Panc1 (cell line): ENCODE measurements at regions not wholly inside any gene's neighbourhood (a gene's known extent, or its start where the extent isn't known, plus 50 kb on each side); places are given as distances from the start of the nearest gene placed in this dataset.

Source experiments
- ATAC-seq: fragments of 200-7000 bp; cut with Tn5 transposase; 2 replicates; pipeline ENCODE4 v1.9.1; 2020; ENCODE audit warnings: mild to moderate bottlenecking, moderate library complexity
- BruUV-seq: library from RNA; stranded (reverse); fragments of 400-500 nt; replicated peaks from 2 replicates; lab custom pipeline; 2021; lab: Mats Ljungman, UMichigan
- CTCF ChIA-PET: fragments of 300-600 bp; sonication (Branson Sonifier 250); formaldehyde crosslinking; loops from one replicate; lab custom pipeline; 2022; ENCODE audit warnings: antibody characterized with exemption; lab: Charles Lee
- POLR2A ChIA-PET: fragments of 300-600 bp; sonication (Branson Sonifier 250); formaldehyde crosslinking; loops from one replicate; lab custom pipeline; 2022; ENCODE audit warnings: antibody characterized with exemption; lab: Charles Lee
- DNase-seq: peaks from one replicate; pipeline ENCODE4 v3.0.0-alpha.2; 2010; ENCODE audit warnings: low read depth, low spot score
- H3K27ac ChIP-seq: 2 replicates; pipeline ENCODE4 v1.5.1; 2011; ENCODE audit warnings: mild to moderate bottlenecking, low read length, inconsistent platforms
- H3K27me3 ChIP-seq: fragments of 200-500 bp; sonication (Bioruptor generic); 2 replicates; pipeline ENCODE4 v1.6.0; 2014; ENCODE audit warnings: low read length, inconsistent platforms; ENCODE audit not compliant: control insufficient read depth, insufficient read depth
- H3K36me3 ChIP-seq: fragments of 200-500 bp; sonication (Bioruptor generic); 2 replicates; pipeline ENCODE4 v1.5.1; 2014; ENCODE audit warnings: inconsistent platforms, mild to moderate bottlenecking, low read length, moderate library complexity; ENCODE audit not compliant: control insufficient read depth, insufficient read depth
- H3K4me1 ChIP-seq: 2 replicates; pipeline ENCODE4 v1.5.1; 2011; ENCODE audit warnings: inconsistent platforms, mild to moderate bottlenecking, low read length, moderate library complexity; ENCODE audit not compliant: control insufficient read depth, insufficient read depth
- H3K4me3 ChIP-seq, 2 experiments: 2 replicates each; pipeline ENCODE4 v1.5.1; 2011 to 2012; ENCODE audit warnings: low read depth in 2 of 2, low read length in 2 of 2, mild to moderate bottlenecking in 2 of 2, inconsistent platforms in 1 of 2, moderate library complexity in 1 of 2
- H3K9me3 ChIP-seq: fragments of 200-500 bp; sonication (Bioruptor generic); 2 replicates; pipeline ENCODE4 v1.5.1; 2014; ENCODE audit warnings: low read depth, mild to moderate bottlenecking, inconsistent platforms, low read length, moderate library complexity; ENCODE audit not compliant: control insufficient read depth, insufficient read depth
- POLR2AphosphoS5 ChIP-seq: IDR thresholded peaks from 2 replicates; pipeline ENCODE4 v1.6.1; 2012; ENCODE audit warnings: mild to moderate bottlenecking, low read depth, low read length, moderate library complexity
- SIN3A ChIP-seq: IDR thresholded peaks from 2 replicates; pipeline ENCODE4 v1.6.1; 2012; ENCODE audit warnings: low read depth, mild to moderate bottlenecking, low read length, moderate library complexity, borderline replicate concordance; ENCODE audit not compliant: insufficient read depth
- TCF7L2 ChIP-seq: IDR thresholded peaks from 2 replicates; pipeline ENCODE4 v1.6.1; 2011; ENCODE audit warnings: mild to moderate bottlenecking, low read depth, low read length, inconsistent platforms
- in situ Hi-C: cut with HindIII; loops from 2 replicates; pipeline ENCODE4 v1.10.0; 2016; ENCODE audit warnings: low sequenced_read_pairs, low pct_unique_long_range_greater_than_20kb
- intact Hi-C: fragments of 100-400 bp; cut with micrococcal nuclease; formaldehyde crosslinking; loops from one replicate; pipeline ENCODE4 v1.10.0; 2022; ENCODE audit not compliant: unreplicated experiment
- TF ChIP-seq, protein P1 (sequence below): fragments of 450-650 bp; IDR thresholded peaks from 2 replicates; pipeline ENCODE4 v1.5.1; 2017; ENCODE audit warnings: mild to moderate bottlenecking
- TF ChIP-seq, protein P2 (sequence below), 2 experiments: IDR thresholded peaks; 2 replicates each; pipeline ENCODE4 v1.6.1; 2011 to 2012; ENCODE audit warnings: low read depth in 2 of 2, control low read depth in 1 of 2, low read length in 1 of 2, mild to moderate bottlenecking in 1 of 2, moderate library complexity in 1 of 2; ENCODE audit not compliant: insufficient read depth in 1 of 2

DNA sequence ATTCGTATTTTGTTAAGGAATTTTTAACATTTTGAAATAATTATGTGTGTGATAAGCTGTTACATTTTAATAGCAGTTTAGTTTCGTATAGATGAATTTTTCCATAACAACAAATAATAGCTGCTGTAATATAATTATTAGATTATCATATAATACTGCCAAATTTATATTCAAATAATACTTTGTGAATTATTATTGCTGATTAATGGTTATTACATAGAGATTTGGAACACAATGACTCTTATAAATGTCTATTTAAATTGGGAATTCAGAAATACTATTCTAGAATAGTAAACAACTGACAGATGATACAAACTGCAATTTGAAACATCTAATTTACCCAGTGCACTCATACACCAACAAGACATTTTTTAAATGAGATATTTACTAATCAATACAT, 73.2 kb upstream of the NEK7 start:
- in situ Hi-C loops = no loop called here

DNA sequence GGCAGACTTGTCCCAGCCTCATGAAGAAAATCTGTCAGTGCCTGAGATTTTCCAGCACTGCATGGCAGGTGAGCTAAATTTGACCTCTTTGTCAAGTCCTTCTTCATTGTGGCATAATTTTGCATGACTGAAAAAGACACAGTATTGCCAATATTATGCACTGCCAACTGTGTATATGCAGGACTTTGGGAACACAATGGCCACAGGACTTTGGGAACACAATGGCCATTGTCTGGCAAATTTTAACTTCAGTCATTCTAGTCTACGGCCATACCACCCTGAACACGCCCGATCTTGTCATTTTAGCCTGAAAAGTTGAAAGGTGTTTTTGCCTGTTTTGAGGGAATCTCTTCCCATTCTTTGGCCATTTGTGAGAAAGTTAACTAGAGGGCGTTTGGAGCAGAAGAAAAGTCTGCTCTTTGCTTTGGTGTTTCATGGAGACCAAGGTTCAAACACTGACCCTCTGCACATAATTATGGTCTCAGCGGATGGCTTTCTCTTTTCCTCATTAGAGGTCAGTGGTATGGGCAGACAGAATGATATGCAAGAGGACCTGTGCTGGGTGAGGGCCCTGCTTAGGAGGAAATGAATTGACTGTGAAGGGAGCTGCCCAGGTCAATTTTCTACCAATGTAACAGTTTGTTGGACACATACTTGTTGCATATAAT, 72.4 kb upstream of the NEK7 start:
- Histone ChIP-seq H3K27ac (no peak overlapping the region), H3K36me3 (no peaks in the 10 kb centered on the region), H3K4me1 (no peaks in the 10 kb centered on the region), H3K9me3 (no peaks in the 10 kb centered on the region), H3K27me3 (no peaks in the 10 kb centered on the region), H3K4me3 (no peak overlapping the region)
- POLR2A ChIA-PET = interaction anchor here (0.7 kb wide), 1 partner anchor 10 kb away, joined by 3 read pairs; no protein-coding TSS in a partner anchor
- BruUV-seq = no TSS peak
- CTCF ChIA-PET = no interaction called here
- in situ Hi-C loops = no loop called here
- intact Hi-C loops = loop anchor here (10.0 kb wide), 1 partner anchor 600 kb away; no protein-coding TSS in a partner anchor
- DNase-seq (no peak), ATAC-seq (no peak)
- TF ChIP-seq, protein P1, sequence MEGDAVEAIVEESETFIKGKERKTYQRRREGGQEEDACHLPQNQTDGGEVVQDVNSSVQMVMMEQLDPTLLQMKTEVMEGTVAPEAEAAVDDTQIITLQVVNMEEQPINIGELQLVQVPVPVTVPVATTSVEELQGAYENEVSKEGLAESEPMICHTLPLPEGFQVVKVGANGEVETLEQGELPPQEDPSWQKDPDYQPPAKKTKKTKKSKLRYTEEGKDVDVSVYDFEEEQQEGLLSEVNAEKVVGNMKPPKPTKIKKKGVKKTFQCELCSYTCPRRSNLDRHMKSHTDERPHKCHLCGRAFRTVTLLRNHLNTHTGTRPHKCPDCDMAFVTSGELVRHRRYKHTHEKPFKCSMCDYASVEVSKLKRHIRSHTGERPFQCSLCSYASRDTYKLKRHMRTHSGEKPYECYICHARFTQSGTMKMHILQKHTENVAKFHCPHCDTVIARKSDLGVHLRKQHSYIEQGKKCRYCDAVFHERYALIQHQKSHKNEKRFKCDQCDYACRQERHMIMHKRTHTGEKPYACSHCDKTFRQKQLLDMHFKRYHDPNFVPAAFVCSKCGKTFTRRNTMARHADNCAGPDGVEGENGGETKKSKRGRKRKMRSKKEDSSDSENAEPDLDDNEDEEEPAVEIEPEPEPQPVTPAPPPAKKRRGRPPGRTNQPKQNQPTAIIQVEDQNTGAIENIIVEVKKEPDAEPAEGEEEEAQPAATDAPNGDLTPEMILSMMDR = no peak
- TF ChIP-seq POLR2AphosphoS5 = no peak
- no peak for TF ChIP-seq TCF7L2

More for the DNA sequence above, 73.2 kb upstream of the NEK7 start:
- no peaks in the 10 kb centered on the region for H3K9me3 ChIP-seq
- DNase-seq (no peak), ATAC-seq (no peak)
- H3K27me3 ChIP-seq = no peaks in the 10 kb centered on the region
- H3K36me3 ChIP-seq = no peaks in the 10 kb centered on the region
- TF ChIP-seq, protein P1 = no peak
- TF ChIP-seq POLR2AphosphoS5 (no peak), TCF7L2 (no peak), SIN3A (no peak)
- TF ChIP-seq, protein P2, sequence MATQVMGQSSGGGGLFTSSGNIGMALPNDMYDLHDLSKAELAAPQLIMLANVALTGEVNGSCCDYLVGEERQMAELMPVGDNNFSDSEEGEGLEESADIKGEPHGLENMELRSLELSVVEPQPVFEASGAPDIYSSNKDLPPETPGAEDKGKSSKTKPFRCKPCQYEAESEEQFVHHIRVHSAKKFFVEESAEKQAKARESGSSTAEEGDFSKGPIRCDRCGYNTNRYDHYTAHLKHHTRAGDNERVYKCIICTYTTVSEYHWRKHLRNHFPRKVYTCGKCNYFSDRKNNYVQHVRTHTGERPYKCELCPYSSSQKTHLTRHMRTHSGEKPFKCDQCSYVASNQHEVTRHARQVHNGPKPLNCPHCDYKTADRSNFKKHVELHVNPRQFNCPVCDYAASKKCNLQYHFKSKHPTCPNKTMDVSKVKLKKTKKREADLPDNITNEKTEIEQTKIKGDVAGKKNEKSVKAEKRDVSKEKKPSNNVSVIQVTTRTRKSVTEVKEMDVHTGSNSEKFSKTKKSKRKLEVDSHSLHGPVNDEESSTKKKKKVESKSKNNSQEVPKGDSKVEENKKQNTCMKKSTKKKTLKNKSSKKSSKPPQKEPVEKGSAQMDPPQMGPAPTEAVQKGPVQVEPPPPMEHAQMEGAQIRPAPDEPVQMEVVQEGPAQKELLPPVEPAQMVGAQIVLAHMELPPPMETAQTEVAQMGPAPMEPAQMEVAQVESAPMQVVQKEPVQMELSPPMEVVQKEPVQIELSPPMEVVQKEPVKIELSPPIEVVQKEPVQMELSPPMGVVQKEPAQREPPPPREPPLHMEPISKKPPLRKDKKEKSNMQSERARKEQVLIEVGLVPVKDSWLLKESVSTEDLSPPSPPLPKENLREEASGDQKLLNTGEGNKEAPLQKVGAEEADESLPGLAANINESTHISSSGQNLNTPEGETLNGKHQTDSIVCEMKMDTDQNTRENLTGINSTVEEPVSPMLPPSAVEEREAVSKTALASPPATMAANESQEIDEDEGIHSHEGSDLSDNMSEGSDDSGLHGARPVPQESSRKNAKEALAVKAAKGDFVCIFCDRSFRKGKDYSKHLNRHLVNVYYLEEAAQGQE (IDR thresholded peaks at IDR 0.05; ENCODE audit: insufficient read depth in 1 of 2, low read depth in 2 of 2, low read length in 1 of 2) = no peak
- intact Hi-C loops = loop anchor here (10.0 kb wide), 1 partner anchor 601 kb away; no protein-coding TSS in a partner anchor
- no TSS peak for BruUV-seq
- H3K27ac ChIP-seq = no peak overlapping the region
- POLR2A ChIA-PET = interaction anchor here (0.7 kb wide), 1 partner anchor 9 kb away, joined by 3 read pairs; no protein-coding TSS in a partner anchor
- CTCF ChIA-PET = no interaction called here
- H3K4me3 ChIP-seq = no peak overlapping the region
- H3K4me1 ChIP-seq = no peaks in the 10 kb centered on the region
